H1 (cell line): ENCODE measurements at regions not wholly inside any gene's neighbourhood (a gene's known extent, or its start where the extent isn't known, plus 50 kb on each side); places are given as distances from the start of the nearest gene placed in this dataset.

ENCODE experiments used
- BCL11A ChIP-seq, 2 experiments: IDR thresholded peaks; one replicate each; pipeline ENCODE4 v1.6.1; 2011; ENCODE audit warnings: low read depth in 2 of 2, low read length in 2 of 2, mild to moderate bottlenecking in 2 of 2
- CHD1 ChIP-seq: IDR thresholded peaks from 2 replicates; pipeline ENCODE4 v1.6.1; 2012; ENCODE audit warnings: low read depth, low read length, improper control_type of control experiment
- CHD7 ChIP-seq: fragments of 300-600 bp; sonication (generic); IDR thresholded peaks from 2 replicates; pipeline ENCODE4 v1.7.1; 2012; ENCODE audit warnings: low read length, moderate library complexity, mild to moderate bottlenecking, inconsistent platforms; ENCODE audit not compliant: insufficient replicate concordance
- EZH2 ChIP-seq: fragments of 200-600 bp; sonication (generic); IDR thresholded peaks from 2 replicates; pipeline ENCODE4 v1.7.1; 2012; ENCODE audit warnings: low read depth, mild to moderate bottlenecking, moderate library complexity, low read length, inconsistent platforms; ENCODE audit not compliant: severe bottlenecking
- GTF2F1 ChIP-seq: IDR thresholded peaks from 2 replicates; pipeline ENCODE4 v1.6.1; 2012; ENCODE audit warnings: low read depth, low read length, improper control_type of control experiment, borderline replicate concordance
- HDAC2 ChIP-seq, 2 experiments: fragments of 300-600 bp in 1 of 2; sonication (generic) in 1 of 2; IDR thresholded peaks; 2 replicates each; pipeline ENCODE4 v1.6.1; 2011 to 2012; ENCODE audit warnings: low read depth in 2 of 2, low read length in 2 of 2, mild to moderate bottlenecking in 2 of 2, moderate library complexity in 2 of 2, borderline replicate concordance in 1 of 2, inconsistent platforms in 1 of 2
- PHF8 ChIP-seq: fragments of 200-600 bp; sonication (generic); conservative IDR thresholded peaks from 2 replicates; pipeline ENCODE4 v1.7.1; 2012; ENCODE audit warnings: low read depth, mild to moderate bottlenecking, inconsistent platforms, low read length, moderate library complexity
- POLR2AphosphoS5 ChIP-seq: IDR thresholded peaks from 2 replicates; pipeline ENCODE4 v1.6.1; 2011; ENCODE audit warnings: low read depth, low read length
- POU5F1 ChIP-seq: IDR thresholded peaks from 2 replicates; pipeline ENCODE4 v1.6.1; 2011; ENCODE audit warnings: low read depth, mild to moderate bottlenecking, low read length, moderate library complexity
- RFX5 ChIP-seq: IDR thresholded peaks from 2 replicates; pipeline ENCODE4 v1.6.1; 2011; ENCODE audit warnings: low read depth, low read length, improper control_type of control experiment, borderline replicate concordance
- USF2 ChIP-seq: IDR thresholded peaks from 2 replicates; pipeline ENCODE4 v1.6.1; 2011; ENCODE audit warnings: low read length, improper control_type of control experiment

GRCh38 chr20:7015257-7015656 lies 247.8 kb downstream of the BMP2 start (continued):
- TF ChIP-seq CHD7 (no peak), PHF8 (no peak), EZH2 (no peak), POLR2AphosphoS5 (no peak), HDAC2 (IDR thresholded peaks at IDR 0.05; ENCODE audit: borderline replicate concordance in 1 of 2, low read depth in 2 of 2, low read length in 2 of 2) (no peak), CHD1 (no peak), USF2 (no peak), POU5F1 (no peak), RFX5 (no peak), GTF2F1 (no peak), BCL11A (IDR thresholded peaks at IDR 0.05; ENCODE audit: low read depth in 2 of 2, low read length in 2 of 2) (no peak)
